ENCODE measurements at regions not wholly inside any gene's neighbourhood (a gene's known extent, or its start where the extent isn't known, plus 50 kb on each side); places are given as distances from the start of the nearest gene placed in this dataset.
"Not testable (repeated sequence)": the region's sequence is repeated elsewhere in the genome, so short reads cannot be mapped to it uniquely, and the experiment has no call there.

GRCh38 chr10:90288391-90288933, 569.4 kb downstream of the HTR7 start:
- TF ChIP-seq CTCF (IDR thresholded peaks at IDR 0.05; ENCODE audit: unreplicated experiment in 3 of 3): peak in 1 of 3 experiments; percentile 25
- Mint-ChIP-seq H3K4me3 (no peak overlapping the region), H3K9me3 (no peaks in the 10 kb centered on the region), H3K4me1 (peaks cover 10% of the 10 kb centered on the region), H3K27me3 (ENCODE audit: low read depth) (no peaks in the 10 kb centered on the region), H3K36me3 (ENCODE audit: low read depth) (no peaks in the 10 kb centered on the region), H3K27ac (peak overlapping the region in 2 of 3 experiments; percentile 7 to 38)

- peak overlapping the region in 1 of 3 experiments; percentile 7 for H3K27ac Mint-ChIP-seq
- no peak for TF ChIP-seq CTCF (IDR thresholded peaks at IDR 0.05; ENCODE audit: unreplicated experiment in 3 of 3)
Measured at GRCh38 chr10:90289037-90289436, 568.8 kb downstream of the HTR7 start.

GRCh38 chr10:90293616-90294015, 564.2 kb downstream of the HTR7 start:
- Mint-ChIP-seq H3K4me1 (peaks cover 2% of the 10 kb centered on the region), H3K9me3 (no peaks in the 10 kb centered on the region), H3K4me3 (no peak overlapping the region), H3K36me3 (ENCODE audit: low read depth) (no peaks in the 10 kb centered on the region), H3K27me3 (ENCODE audit: low read depth) (no peaks in the 10 kb centered on the region), H3K27ac (no peak overlapping the region)
- TF ChIP-seq CTCF (IDR thresholded peaks at IDR 0.05; ENCODE audit: unreplicated experiment in 3 of 3): no peak

More at GRCh38 chr10:90289037-90289436, 568.8 kb downstream of the HTR7 start:
- Mint-ChIP-seq H3K4me1 (peaks cover 10% of the 10 kb centered on the region), H3K27me3 (ENCODE audit: low read depth) (no peaks in the 10 kb centered on the region), H3K4me3 (no peak overlapping the region), H3K9me3 (no peaks in the 10 kb centered on the region), H3K36me3 (ENCODE audit: low read depth) (no peaks in the 10 kb centered on the region)

- H3K9me3 Mint-ChIP-seq; H3K36me3 Mint-ChIP-seq (ENCODE audit: low read depth); H3K27me3 Mint-ChIP-seq (ENCODE audit: low read depth); H3K4me1 Mint-ChIP-seq; H3K27ac Mint-ChIP-seq; H3K4me3 Mint-ChIP-seq: not testable (repeated sequence)
Measured at GRCh38 chr10:90294821-90295540, 562.9 kb downstream of the HTR7 start.

GRCh38 chr10:90302031-90302430, 555.8 kb downstream of the HTR7 start:
- H3K4me1 Mint-ChIP-seq: peaks cover 28% of the 10 kb centered on the region
- not testable (repeated sequence) for H3K36me3 Mint-ChIP-seq (ENCODE audit: low read depth); H3K4me3 Mint-ChIP-seq; H3K27ac Mint-ChIP-seq; H3K27me3 Mint-ChIP-seq (ENCODE audit: low read depth); H3K9me3 Mint-ChIP-seq

GRCh38 chr10:90302758-90303481, 554.9 kb downstream of the HTR7 start:
- no peaks in the 10 kb centered on the region for H3K36me3 Mint-ChIP-seq (ENCODE audit: low read depth)
- TF ChIP-seq CTCF (IDR thresholded peaks at IDR 0.05; ENCODE audit: unreplicated experiment in 3 of 3): no peak
- H3K27ac Mint-ChIP-seq: no peak overlapping the region
- no peak overlapping the region for H3K4me3 Mint-ChIP-seq
- H3K9me3 Mint-ChIP-seq: no peaks in the 10 kb centered on the region
- H3K27me3 Mint-ChIP-seq (ENCODE audit: low read depth): no peaks in the 10 kb centered on the region
- H3K4me1 Mint-ChIP-seq: peaks cover 28% of the 10 kb centered on the region
